GM10248 (cell line): ENCODE measurements at regions not wholly inside any gene's neighbourhood (a gene's known extent, or its start where the extent isn't known, plus 50 kb on each side); places are given as distances from the start of the nearest gene placed in this dataset.

ENCODE experiments used
- CTCF ChIA-PET: fragments of 300-600 bp; sonication (Branson Sonifier 250); formaldehyde crosslinking; extraction: SDS; loops from one replicate; lab custom pipeline; 2021; ENCODE audit warnings: antibody characterized with exemption; lab: Yijun Ruan, JAX
- POLR2A ChIA-PET: fragments of 350-650 bp; sonication (Branson Sonifier 250); formaldehyde crosslinking; extraction: SDS; loops from one replicate; lab custom pipeline; 2020; ENCODE audit warnings: antibody characterized with exemption; lab: Yijun Ruan, JAX
- DNase-seq: peaks from one replicate; pipeline ENCODE4 v3.0.0; 2012; ENCODE audit errors: extremely low spot score
- TF ChIP-seq, protein P1 (sequence below): IDR thresholded peaks from 2 replicates; pipeline ENCODE4 v1.5.1; 2012; ENCODE audit warnings: mild to moderate bottlenecking, low read depth; ENCODE audit errors: extremely low read depth, missing control alignments, control extremely low read depth

DNA sequence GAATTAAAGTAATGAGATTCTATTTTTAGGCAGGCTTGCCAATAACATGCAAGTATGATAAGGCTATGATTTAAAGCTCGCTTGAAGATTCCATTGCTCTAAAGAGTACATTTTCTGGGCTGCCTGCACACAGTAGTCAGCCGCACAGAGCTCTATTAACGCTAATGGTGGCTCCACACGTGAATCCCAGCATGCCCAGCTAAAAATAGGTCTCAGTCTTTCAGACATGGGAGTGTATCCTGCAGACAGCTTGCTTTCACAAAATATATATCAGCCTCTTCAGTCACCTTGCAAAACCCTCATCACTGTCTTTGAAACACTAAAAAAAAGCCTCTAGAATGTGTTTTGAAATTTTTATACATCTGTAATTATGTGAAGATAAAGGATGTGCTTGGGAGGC is 418.1 kb downstream of the MTX2 start:
- TF ChIP-seq, protein P1, sequence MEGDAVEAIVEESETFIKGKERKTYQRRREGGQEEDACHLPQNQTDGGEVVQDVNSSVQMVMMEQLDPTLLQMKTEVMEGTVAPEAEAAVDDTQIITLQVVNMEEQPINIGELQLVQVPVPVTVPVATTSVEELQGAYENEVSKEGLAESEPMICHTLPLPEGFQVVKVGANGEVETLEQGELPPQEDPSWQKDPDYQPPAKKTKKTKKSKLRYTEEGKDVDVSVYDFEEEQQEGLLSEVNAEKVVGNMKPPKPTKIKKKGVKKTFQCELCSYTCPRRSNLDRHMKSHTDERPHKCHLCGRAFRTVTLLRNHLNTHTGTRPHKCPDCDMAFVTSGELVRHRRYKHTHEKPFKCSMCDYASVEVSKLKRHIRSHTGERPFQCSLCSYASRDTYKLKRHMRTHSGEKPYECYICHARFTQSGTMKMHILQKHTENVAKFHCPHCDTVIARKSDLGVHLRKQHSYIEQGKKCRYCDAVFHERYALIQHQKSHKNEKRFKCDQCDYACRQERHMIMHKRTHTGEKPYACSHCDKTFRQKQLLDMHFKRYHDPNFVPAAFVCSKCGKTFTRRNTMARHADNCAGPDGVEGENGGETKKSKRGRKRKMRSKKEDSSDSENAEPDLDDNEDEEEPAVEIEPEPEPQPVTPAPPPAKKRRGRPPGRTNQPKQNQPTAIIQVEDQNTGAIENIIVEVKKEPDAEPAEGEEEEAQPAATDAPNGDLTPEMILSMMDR, result no peak
- POLR2A ChIA-PET, result no interaction called here

DNA sequence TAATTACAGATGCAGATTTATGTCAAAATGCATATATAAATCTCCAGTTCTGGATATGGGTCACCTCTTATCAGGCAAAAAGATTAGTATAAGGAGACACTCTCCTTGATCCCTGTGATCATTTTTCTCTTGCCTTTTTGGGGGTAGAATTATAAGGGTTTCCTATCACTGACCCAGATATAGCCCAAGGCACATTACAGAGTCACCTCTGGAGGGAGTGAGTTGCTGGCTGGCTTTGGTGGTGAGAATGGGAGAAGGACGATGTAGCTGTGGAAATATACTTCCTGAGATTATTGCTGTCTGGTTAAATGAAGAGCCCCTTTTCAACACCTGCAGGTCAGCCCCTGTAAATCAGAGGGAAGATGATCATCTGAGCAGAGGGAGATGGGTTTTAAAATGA is 418.7 kb downstream of the MTX2 start:
- DNase-seq, result no peak
- ChIA-PET POLR2A (no interaction called here), CTCF (interaction anchor here (1.1 to 3.3 kb wide), 4 partner anchors 9 to 233 kb away, joined by 3 to 14 read pairs (median 4); no protein-coding TSS in a partner anchor)
- TF ChIP-seq, protein P1, result no peak

More for the DNA sequence above, 418.1 kb downstream of the MTX2 start:
- DNase-seq, result no peak
- CTCF ChIA-PET, result interaction anchor here (1.1 to 3.3 kb wide), 4 partner anchors 8 to 461 kb away, joined by 3 to 14 read pairs (median 4); no protein-coding TSS in a partner anchor

DNA sequence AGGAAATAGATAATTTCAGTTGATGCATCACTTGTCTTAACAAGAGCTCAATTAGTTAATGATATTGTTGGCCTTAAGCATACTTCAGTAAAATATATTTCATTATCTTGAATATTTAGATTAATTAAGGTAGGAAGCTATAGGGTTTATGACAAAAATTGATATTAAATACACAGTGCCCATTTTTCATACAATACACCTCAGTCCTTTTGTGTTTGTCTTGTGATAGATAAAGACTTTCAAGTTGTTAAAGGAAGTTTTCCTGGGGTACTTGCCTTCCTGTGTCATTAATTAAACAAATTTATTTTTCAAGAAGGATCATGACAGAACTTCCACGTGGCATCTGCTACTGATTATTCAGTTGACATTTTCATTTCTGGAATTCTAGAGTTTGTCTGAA is 420.5 kb downstream of the MTX2 start:
- TF ChIP-seq, protein P1, result no peak
- POLR2A ChIA-PET, result no interaction called here
- no peak for DNase-seq
- CTCF ChIA-PET, result interaction anchor here (1.0 to 1.8 kb wide), 3 partner anchors 9 to 38 kb away, joined by 3 read pairs; no protein-coding TSS in a partner anchor

DNA sequence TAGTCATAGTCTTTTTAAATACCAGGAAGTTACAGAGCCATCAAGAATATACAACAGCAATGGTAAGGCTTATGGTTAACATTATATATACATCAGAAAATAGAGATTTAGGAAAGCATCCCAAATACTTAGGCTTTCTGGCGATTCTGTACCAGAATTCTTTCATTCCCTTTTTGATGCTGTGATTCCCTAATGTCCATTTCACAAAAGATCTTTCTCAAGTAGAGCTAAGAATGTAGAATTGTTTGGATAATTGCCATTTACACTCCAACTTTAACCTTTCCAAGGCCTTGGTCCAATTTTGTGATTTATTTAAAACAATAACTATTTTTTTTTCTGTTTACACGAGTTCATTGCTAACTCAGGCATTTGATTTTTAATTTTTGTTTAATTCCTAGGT is 422.2 kb downstream of the MTX2 start:
- TF ChIP-seq, protein P1, result no peak
- POLR2A ChIA-PET, result no interaction called here
- CTCF ChIA-PET, result no interaction called here
- DNase-seq, result no peak

DNA sequence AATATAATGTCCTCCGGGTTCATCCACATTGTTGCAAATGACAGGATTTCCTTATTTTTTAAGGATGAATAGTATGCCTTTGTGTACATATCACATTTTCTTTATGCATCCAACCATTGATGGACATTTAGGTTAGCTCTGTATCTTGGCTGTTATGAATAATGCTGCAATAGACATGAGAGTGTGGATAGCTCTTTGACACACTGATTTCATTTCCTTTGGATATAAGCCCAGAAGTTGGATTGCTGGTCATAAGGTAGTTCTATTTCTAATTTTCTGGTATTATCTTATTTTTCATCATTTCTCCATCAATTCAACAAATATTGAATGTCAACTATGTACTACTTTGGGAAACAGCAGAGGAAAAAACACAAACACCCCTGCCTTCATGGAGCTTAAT is 423.3 kb downstream of the MTX2 start:
- ChIA-PET POLR2A (no interaction called here), CTCF (no interaction called here)
- DNase-seq, result no peak
- TF ChIP-seq, protein P1, result no peak

DNA sequence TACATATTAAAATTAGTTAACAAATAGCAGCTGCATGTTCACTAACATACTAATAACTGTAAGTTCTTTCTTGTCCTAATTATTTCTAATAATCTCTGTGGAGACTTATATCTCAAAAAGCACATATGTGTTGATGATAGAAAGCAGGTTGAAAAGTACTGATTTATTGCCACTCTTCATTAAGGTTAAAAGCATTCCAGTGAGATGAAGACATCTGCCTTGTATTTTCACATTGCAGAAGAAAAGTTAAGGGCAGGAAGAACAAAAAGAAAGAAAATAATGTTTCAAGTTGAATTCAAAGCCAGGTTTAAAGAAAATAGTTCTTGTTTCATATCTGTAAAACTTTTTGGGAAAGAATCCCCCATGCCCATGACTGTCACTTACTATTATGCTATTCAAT is 429.9 kb downstream of the MTX2 start:
- DNase-seq, result no peak
- TF ChIP-seq, protein P1, result no peak
- ChIA-PET CTCF (no interaction called here), POLR2A (no interaction called here)
